MCF 10A (cell line): ENCODE measurements at regions not wholly inside any gene's neighbourhood (a gene's known extent, or its start where the extent isn't known, plus 50 kb on each side); places are given as distances from the start of the nearest gene placed in this dataset.

Experiments used
- BruUV-seq: library from RNA; stranded (reverse); fragments of 400-500 nt; replicated peaks from 2 replicates; lab custom pipeline; 2021; lab: Mats Ljungman, UMichigan
- CTCF ChIA-PET: fragments of 300-600 bp; sonication (Branson Sonifier 250); formaldehyde crosslinking; extraction: SDS; loops from one replicate; lab custom pipeline; 2021; ENCODE audit warnings: antibody characterized with exemption, inconsistent platforms; lab: Yijun Ruan, JAX
- POLR2A ChIA-PET: fragments of 300-600, 350-650 bp; sonication (Branson Sonifier 250); formaldehyde crosslinking; extraction: SDS; loops from one replicate; lab custom pipeline; 2020; ENCODE audit warnings: antibody characterized with exemption, inconsistent platforms; lab: Yijun Ruan, JAX
- DNase-seq: peaks from one replicate; pipeline ENCODE4 v3.0.0-alpha.2; 2018; ENCODE audit not compliant: unreplicated experiment
- H3K27ac Mint-ChIP-seq: one replicate; pipeline ENCODE4 v1.8.0; 2022; ENCODE audit warnings: mild to moderate bottlenecking, low read depth, mixed read lengths; ENCODE audit not compliant: unreplicated experiment
- H3K27me3 Mint-ChIP-seq: one replicate; pipeline ENCODE4 v1.8.0; 2022; ENCODE audit warnings: mixed read lengths; ENCODE audit not compliant: insufficient read depth, unreplicated experiment
- H3K36me3 Mint-ChIP-seq: one replicate; pipeline ENCODE4 v1.8.0; 2022; ENCODE audit warnings: mild to moderate bottlenecking, moderate library complexity, mixed read lengths; ENCODE audit not compliant: insufficient read depth, unreplicated experiment
- H3K4me1 Mint-ChIP-seq: one replicate; pipeline ENCODE4 v1.8.0; 2022; ENCODE audit warnings: mixed read lengths; ENCODE audit not compliant: insufficient read depth, unreplicated experiment
- H3K4me3 Mint-ChIP-seq: one replicate; pipeline ENCODE4 v1.8.0; 2022; ENCODE audit warnings: mild to moderate bottlenecking, moderate library complexity, mixed read lengths; ENCODE audit not compliant: unreplicated experiment
- H3K9me3 Mint-ChIP-seq: one replicate; pipeline ENCODE4 v1.8.0; 2022; ENCODE audit warnings: mixed read lengths; ENCODE audit not compliant: unreplicated experiment
- intact Hi-C: fragments of 100-400 bp; cut with micrococcal nuclease; formaldehyde crosslinking; loops from 2 replicates; pipeline ENCODE4 v1.14.1; 2022
- TF ChIP-seq, protein P1 (sequence below): fragments of 200-600 bp; IDR thresholded peaks from one replicate; pipeline ENCODE4 v1.8.0; 2022; ENCODE audit warnings: antibody characterized with exemption, mild to moderate bottlenecking; ENCODE audit not compliant: unreplicated experiment

DNA sequence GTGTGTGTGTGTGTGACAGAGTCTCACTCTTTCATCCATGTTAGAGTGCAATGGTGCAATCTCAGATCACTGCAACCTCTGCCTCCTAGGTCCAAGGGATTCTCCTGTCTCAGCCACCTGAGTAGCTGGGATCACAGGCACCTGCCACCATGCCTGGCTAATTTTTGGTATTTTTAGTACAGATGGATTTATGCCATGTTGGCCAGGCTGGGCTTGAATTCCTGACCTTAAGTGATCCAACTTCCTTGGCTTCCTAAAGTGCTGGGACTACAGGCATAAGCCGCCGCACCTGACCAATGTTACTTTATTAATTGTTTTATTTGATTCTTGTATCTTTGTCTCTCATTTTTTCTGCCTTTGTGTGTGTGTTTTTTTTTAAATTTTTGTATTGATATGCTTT lies 89.6 kb downstream of the ZNF486 start:
- POLR2A ChIA-PET, result no interaction called here
- H3K36me3 Mint-ChIP-seq, result no peaks in the 10 kb centered on the region
- no peak for DNase-seq
- TF ChIP-seq, protein P1, sequence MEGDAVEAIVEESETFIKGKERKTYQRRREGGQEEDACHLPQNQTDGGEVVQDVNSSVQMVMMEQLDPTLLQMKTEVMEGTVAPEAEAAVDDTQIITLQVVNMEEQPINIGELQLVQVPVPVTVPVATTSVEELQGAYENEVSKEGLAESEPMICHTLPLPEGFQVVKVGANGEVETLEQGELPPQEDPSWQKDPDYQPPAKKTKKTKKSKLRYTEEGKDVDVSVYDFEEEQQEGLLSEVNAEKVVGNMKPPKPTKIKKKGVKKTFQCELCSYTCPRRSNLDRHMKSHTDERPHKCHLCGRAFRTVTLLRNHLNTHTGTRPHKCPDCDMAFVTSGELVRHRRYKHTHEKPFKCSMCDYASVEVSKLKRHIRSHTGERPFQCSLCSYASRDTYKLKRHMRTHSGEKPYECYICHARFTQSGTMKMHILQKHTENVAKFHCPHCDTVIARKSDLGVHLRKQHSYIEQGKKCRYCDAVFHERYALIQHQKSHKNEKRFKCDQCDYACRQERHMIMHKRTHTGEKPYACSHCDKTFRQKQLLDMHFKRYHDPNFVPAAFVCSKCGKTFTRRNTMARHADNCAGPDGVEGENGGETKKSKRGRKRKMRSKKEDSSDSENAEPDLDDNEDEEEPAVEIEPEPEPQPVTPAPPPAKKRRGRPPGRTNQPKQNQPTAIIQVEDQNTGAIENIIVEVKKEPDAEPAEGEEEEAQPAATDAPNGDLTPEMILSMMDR, result no peak
- H3K9me3 Mint-ChIP-seq, result peaks cover 28% of the 10 kb centered on the region
- intact Hi-C loops, result no loop called here
- no peak overlapping the region for H3K4me3 Mint-ChIP-seq
- no TSS peak for BruUV-seq
- CTCF ChIA-PET, result no interaction called here
- no peaks in the 10 kb centered on the region for H3K27me3 Mint-ChIP-seq
- H3K27ac Mint-ChIP-seq, result no peak overlapping the region
- H3K4me1 Mint-ChIP-seq, result no peaks in the 10 kb centered on the region

DNA sequence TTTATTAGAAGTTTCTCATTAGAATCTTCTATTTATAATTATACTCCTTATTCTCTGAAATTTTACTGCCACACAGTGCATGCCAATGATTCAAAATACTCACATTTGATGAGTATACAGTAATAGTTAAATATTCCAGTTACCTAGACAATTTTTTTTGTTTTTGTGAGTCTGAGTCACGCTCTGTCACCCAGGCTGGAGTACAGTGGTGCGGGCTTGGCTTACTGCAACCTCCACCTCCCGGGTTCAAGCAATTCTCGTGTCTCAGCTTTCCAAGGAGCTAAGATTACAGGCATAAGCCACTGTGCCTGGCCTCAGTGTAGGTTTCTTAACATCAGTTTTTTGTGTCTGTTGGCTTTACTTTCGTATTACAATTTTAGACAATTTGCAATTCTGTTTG lies 87.1 kb downstream of the ZNF486 start:
- BruUV-seq, result no TSS peak
- DNase-seq, result no peak
- TF ChIP-seq, protein P1, result no peak
- intact Hi-C loops, result no loop called here
- Mint-ChIP-seq H3K4me3 (no peak overlapping the region), H3K9me3 (peaks cover 36% of the 10 kb centered on the region), H3K27me3 (no peaks in the 10 kb centered on the region), H3K4me1 (no peaks in the 10 kb centered on the region), H3K36me3 (no peaks in the 10 kb centered on the region), H3K27ac (no peak overlapping the region)
- CTCF ChIA-PET, result no interaction called here
- POLR2A ChIA-PET, result no interaction called here

DNA sequence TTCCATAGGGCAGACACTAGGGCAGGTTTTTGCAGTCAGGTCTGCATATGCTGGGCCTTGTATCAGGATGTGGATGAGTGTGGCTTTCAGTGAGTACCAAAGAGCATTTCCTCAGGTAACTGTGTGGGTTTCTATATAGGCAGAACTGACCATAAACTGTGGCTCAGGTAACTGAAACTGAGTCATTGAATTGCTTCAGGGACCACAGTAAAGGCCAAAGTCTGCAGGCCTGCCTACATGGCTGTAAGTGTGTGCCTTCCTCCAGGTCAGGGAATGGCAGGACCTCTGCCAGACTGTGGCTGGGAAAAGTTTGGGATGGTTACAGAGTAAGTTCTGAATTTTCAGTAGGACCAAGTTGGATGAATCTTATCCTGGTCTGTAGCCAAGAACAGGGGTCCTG lies 85.6 kb downstream of the ZNF486 start:
- CTCF ChIA-PET, result no interaction called here
- H3K9me3 Mint-ChIP-seq, result peaks cover 22% of the 10 kb centered on the region
- no peaks in the 10 kb centered on the region for H3K4me1 Mint-ChIP-seq
- H3K4me3 Mint-ChIP-seq, result no peak overlapping the region
- no peaks in the 10 kb centered on the region for H3K36me3 Mint-ChIP-seq
- no TSS peak for BruUV-seq
- intact Hi-C loops, result no loop called here
- TF ChIP-seq, protein P1, result no peak
- DNase-seq, result no peak
- H3K27me3 Mint-ChIP-seq, result no peaks in the 10 kb centered on the region
- POLR2A ChIA-PET, result no interaction called here
- no peak overlapping the region for H3K27ac Mint-ChIP-seq

DNA sequence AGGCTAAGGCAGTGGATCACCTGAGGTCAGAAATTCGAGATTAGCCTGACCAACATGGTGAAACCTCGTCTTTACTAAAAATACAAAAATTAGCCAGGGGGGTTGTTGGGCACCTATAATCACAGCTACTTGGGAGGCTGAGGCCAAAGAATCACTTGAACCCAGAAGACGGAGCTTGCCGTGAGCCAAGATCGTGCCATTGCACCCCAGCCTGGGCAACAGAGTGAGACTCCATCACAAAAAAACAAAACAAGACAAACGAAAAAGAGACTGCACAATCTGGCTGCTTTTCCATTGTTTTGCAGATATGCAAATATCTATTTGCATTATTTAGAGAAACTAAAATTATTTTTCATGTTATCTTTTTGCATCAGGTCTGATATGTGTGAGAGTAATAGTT lies 83.6 kb downstream of the ZNF486 start:
- no peaks in the 10 kb centered on the region for H3K4me1 Mint-ChIP-seq
- no peaks in the 10 kb centered on the region for H3K36me3 Mint-ChIP-seq
- intact Hi-C loops, result no loop called here
- ChIA-PET POLR2A (no interaction called here), CTCF (no interaction called here)
- DNase-seq, result no peak
- peaks cover 23% of the 10 kb centered on the region for H3K9me3 Mint-ChIP-seq
- H3K4me3 Mint-ChIP-seq, result no peak overlapping the region
- H3K27ac Mint-ChIP-seq, result no peak overlapping the region
- TF ChIP-seq, protein P1, result no peak
- BruUV-seq, result no TSS peak
- H3K27me3 Mint-ChIP-seq, result no peaks in the 10 kb centered on the region
